ENCODE measurements at regions not wholly inside any gene's neighbourhood (a gene's known extent, or its start where the extent isn't known, plus 50 kb on each side); places are given as distances from the start of the nearest gene placed in this dataset.

DNA sequence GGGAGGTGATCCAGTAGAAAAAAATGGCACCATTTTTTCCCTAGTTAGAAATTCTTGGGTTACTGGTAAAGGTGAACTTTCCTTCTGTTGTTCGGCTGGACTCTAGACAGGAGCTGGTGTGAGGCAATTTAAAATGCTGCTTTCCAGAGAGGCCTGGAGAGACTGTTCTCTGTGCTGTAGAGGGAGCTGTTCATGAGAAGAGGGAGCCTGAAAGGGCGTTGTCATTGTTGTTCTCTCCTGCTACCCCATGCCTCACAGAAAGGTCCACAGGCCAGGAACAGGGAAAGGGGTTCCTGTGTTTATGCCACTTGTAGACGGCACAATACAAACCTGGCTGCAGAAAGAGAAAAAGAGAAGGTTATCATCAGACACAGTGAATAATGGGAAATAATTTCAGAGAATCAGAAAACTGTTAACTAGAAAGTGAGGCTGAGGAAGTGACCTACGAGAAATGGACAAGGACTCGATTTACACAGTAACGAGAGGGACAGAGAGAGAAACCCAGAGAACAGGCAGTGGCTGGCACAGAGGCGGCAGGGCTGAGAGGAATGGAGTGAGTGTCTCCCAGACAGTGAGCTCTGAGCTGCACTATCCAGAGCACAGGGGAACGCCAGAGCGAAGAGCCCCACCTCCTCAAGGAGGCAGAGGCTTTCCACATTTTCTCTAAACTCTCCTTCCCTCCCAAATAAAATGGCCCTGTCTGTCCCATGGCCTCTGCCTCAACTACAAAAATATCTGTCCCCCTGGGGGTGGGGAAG, 109.2 kb downstream of the RRM1 start:
- no peak for FAIRE-seq
- in situ Hi-C loops (cut with HindIII; ENCODE audit: extremely low pct_ligation_motif_present, low pct_unique_long_range_greater_than_20kb), result no loop called here

DNA sequence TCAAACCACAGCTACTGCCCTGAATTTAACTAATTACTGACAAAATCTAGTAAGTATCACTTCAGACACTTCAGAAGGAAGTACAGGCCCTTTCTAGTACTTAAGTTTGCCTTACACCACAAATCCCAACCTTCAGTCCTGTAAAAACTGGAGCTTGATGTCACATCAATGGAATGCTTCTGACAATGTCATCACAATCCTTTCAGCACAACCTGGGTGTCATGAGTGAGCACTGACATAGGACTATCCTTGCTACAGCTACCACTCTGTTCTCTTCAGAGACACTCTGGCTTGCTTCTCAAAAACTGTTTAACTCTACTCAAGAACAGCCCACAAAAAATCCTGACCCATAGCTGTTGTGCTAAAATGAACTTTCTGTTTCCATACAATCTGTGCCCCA, 108.2 kb downstream of the RRM1 start:
- no peak for TF ChIP-seq BCL6 (CRISPR knock-in tag; IDR thresholded peaks at IDR 0.05)
- TF ChIP-seq ZNF530 (CRISPR knock-in tag; IDR thresholded peaks at IDR 0.05; ENCODE audit: low read depth), result no peak
- TF ChIP-seq, protein P1, sequence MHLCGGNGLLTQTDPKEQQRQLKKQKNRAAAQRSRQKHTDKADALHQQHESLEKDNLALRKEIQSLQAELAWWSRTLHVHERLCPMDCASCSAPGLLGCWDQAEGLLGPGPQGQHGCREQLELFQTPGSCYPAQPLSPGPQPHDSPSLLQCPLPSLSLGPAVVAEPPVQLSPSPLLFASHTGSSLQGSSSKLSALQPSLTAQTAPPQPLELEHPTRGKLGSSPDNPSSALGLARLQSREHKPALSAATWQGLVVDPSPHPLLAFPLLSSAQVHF (CRISPR knock-in tag; IDR thresholded peaks at IDR 0.05), result no peak
- no peak for TF ChIP-seq ZSCAN9 (CRISPR knock-in tag; IDR thresholded peaks at IDR 0.05; ENCODE audit: borderline replicate concordance)
- TF ChIP-seq, protein P2, sequence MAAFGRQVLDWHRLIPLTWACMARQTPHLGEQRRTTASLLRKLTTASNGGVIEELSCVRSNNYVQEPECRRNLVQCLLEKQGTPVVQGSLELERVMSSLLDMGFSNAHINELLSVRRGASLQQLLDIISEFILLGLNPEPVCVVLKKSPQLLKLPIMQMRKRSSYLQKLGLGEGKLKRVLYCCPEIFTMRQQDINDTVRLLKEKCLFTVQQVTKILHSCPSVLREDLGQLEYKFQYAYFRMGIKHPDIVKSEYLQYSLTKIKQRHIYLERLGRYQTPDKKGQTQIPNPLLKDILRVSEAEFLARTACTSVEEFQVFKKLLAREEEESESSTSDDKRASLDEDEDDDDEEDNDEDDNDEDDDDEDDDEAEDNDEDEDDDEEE (CRISPR knock-in tag; IDR thresholded peaks at IDR 0.05), result no peak
- TF ChIP-seq, protein P3, sequence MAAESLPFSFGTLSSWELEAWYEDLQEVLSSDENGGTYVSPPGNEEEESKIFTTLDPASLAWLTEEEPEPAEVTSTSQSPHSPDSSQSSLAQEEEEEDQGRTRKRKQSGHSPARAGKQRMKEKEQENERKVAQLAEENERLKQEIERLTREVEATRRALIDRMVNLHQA (CRISPR knock-in tag; IDR thresholded peaks at IDR 0.05), result no peak
- TF ChIP-seq SRF (IDR thresholded peaks at IDR 0.05; ENCODE audit: low read depth, low read length), result no peak
- TF ChIP-seq, protein P4, sequence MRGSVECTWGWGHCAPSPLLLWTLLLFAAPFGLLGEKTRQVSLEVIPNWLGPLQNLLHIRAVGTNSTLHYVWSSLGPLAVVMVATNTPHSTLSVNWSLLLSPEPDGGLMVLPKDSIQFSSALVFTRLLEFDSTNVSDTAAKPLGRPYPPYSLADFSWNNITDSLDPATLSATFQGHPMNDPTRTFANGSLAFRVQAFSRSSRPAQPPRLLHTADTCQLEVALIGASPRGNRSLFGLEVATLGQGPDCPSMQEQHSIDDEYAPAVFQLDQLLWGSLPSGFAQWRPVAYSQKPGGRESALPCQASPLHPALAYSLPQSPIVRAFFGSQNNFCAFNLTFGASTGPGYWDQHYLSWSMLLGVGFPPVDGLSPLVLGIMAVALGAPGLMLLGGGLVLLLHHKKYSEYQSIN (CRISPR knock-in tag; IDR thresholded peaks at IDR 0.05; ENCODE audit: borderline replicate concordance), result no peak
- TF ChIP-seq ZNF225 (CRISPR knock-in tag; IDR thresholded peaks at IDR 0.05), result no peak
- TF ChIP-seq, protein P5, sequence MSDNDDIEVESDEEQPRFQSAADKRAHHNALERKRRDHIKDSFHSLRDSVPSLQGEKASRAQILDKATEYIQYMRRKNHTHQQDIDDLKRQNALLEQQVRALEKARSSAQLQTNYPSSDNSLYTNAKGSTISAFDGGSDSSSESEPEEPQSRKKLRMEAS (IDR thresholded peaks at IDR 0.05), result no peak
- H3K27ac ChIP-seq (ENCODE audit: extremely low read length, insufficient read depth, low read length), result no peak overlapping the region
- no peak for FAIRE-seq
- H3K9me3 ChIP-seq (ENCODE audit: low read length), result no peaks in the 10 kb centered on the region
- CTCF ChIA-PET (ENCODE audit: low intra/inter-chr PET ratio, low total read pairs), result no interaction called here
- H4K20me1 ChIP-seq (ENCODE audit: insufficient read depth, low read length), result no peaks in the 10 kb centered on the region
- no peak overlapping the region for H3K4me3 ChIP-seq (replicated peaks in 1 of 3; ENCODE audit: insufficient read depth in 1 of 3, low read depth in 2 of 3, low read length in 3 of 3)
- no peak overlapping the region for H3K4me2 ChIP-seq (ENCODE audit: low read depth, low read length)
- DNase-seq (ENCODE audit: low spot score), result no peak
- H3K9ac ChIP-seq (ENCODE audit: insufficient read depth, low read depth, low read length), result no peak overlapping the region
- H3K36me3 ChIP-seq (replicated peaks in 1 of 2; ENCODE audit: control insufficient read depth in 1 of 2, insufficient read depth in 2 of 2, low read length in 2 of 2), result no peaks in the 10 kb centered on the region
- H2AFZ ChIP-seq (ENCODE audit: low read length), result no peak overlapping the region
- H3K27me3 ChIP-seq (ENCODE audit: control insufficient read depth in 1 of 2, insufficient read depth in 2 of 2, low read length in 2 of 2), result peaks cover 0 to 10% of the 10 kb centered on the region in 2 experiments; a peak in 2 of 5 replicates
- BruUV-seq (replicated peaks), result no TSS peak
- intact Hi-C loops (cut with micrococcal nuclease; ENCODE audit: unreplicated experiment) (no loop called here), in situ Hi-C loops (cut with HindIII; ENCODE audit: extremely low pct_ligation_motif_present, low pct_unique_long_range_greater_than_20kb) (no loop called here)
- POLR2A ChIA-PET, result no interaction called here
- no peak for ATAC-seq
- no peaks in the 10 kb centered on the region for H3K79me2 ChIP-seq (ENCODE audit: insufficient read depth, low read length)
- H3K4me1 ChIP-seq (ENCODE audit: insufficient read depth, low read length), result no peaks in the 10 kb centered on the region

More for the DNA sequence above, 109.2 kb downstream of the RRM1 start:
- no peak overlapping the region for H3K27ac ChIP-seq (ENCODE audit: extremely low read length, insufficient read depth, low read length)
- no peak overlapping the region for H2AFZ ChIP-seq (ENCODE audit: low read length)
- no peaks in the 10 kb centered on the region for H4K20me1 ChIP-seq (ENCODE audit: insufficient read depth, low read length)
- H3K4me2 ChIP-seq (ENCODE audit: low read depth, low read length), result no peak overlapping the region
- H3K9ac ChIP-seq (ENCODE audit: insufficient read depth, low read depth, low read length), result no peak overlapping the region
- intact Hi-C loops (cut with micrococcal nuclease; ENCODE audit: unreplicated experiment), result no loop called here
- peaks cover 0 to 10% of the 10 kb centered on the region in 2 experiments; a peak in 2 of 5 replicates for H3K27me3 ChIP-seq (ENCODE audit: control insufficient read depth in 1 of 2, insufficient read depth in 2 of 2, low read length in 2 of 2)
- POLR2A ChIA-PET, result no interaction called here
- no peak overlapping the region for H3K4me3 ChIP-seq (replicated peaks in 1 of 3; ENCODE audit: insufficient read depth in 1 of 3, low read depth in 2 of 3, low read length in 3 of 3)
- no peaks in the 10 kb centered on the region for H3K79me2 ChIP-seq (ENCODE audit: insufficient read depth, low read length)
- DNase-seq (ENCODE audit: low spot score), result no peak
- H3K4me1 ChIP-seq (ENCODE audit: insufficient read depth, low read length), result no peaks in the 10 kb centered on the region
- BruUV-seq (replicated peaks), result no TSS peak
- WGBS (ENCODE audit: low lambda C conversion rate), result 22% methylated on average over 9 of the region's 9 CpGs
- CTCF ChIA-PET (ENCODE audit: low intra/inter-chr PET ratio, low total read pairs), result no interaction called here
- no peak for TF ChIP-seq ZNF749 (CRISPR knock-in tag; IDR thresholded peaks at IDR 0.05; ENCODE audit: borderline replicate concordance)
- TF ChIP-seq, protein P6, sequence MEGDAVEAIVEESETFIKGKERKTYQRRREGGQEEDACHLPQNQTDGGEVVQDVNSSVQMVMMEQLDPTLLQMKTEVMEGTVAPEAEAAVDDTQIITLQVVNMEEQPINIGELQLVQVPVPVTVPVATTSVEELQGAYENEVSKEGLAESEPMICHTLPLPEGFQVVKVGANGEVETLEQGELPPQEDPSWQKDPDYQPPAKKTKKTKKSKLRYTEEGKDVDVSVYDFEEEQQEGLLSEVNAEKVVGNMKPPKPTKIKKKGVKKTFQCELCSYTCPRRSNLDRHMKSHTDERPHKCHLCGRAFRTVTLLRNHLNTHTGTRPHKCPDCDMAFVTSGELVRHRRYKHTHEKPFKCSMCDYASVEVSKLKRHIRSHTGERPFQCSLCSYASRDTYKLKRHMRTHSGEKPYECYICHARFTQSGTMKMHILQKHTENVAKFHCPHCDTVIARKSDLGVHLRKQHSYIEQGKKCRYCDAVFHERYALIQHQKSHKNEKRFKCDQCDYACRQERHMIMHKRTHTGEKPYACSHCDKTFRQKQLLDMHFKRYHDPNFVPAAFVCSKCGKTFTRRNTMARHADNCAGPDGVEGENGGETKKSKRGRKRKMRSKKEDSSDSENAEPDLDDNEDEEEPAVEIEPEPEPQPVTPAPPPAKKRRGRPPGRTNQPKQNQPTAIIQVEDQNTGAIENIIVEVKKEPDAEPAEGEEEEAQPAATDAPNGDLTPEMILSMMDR (CRISPR knock-in tag; IDR thresholded peaks at IDR 0.05), result 0 out of 2 replicates have a peak, but pooled peaks have one; percentile 18
- no peaks in the 10 kb centered on the region for H3K9me3 ChIP-seq (ENCODE audit: low read length)
- H3K36me3 ChIP-seq (replicated peaks in 1 of 2; ENCODE audit: control insufficient read depth in 1 of 2, insufficient read depth in 2 of 2, low read length in 2 of 2), result no peaks in the 10 kb centered on the region
- ATAC-seq, result peak; percentile 88
